OCI-LY1 (cell line): ENCODE measurements at regions not wholly inside any gene's neighbourhood (a gene's known extent, or its start where the extent isn't known, plus 50 kb on each side); places are given as distances from the start of the nearest gene placed in this dataset.

Source experiments
- EZH2 ChIP-seq: fragments of 200-600 bp; sonication (generic), shearing (Covaris generic); IDR thresholded peaks from 2 replicates; pipeline ENCODE4 v1.8.0; 2017; ENCODE audit warnings: borderline replicate concordance, mixed run types, mild to moderate bottlenecking, antibody characterized with exemption, low read length, moderate library complexity, mixed read lengths
- TF ChIP-seq, protein P1 (sequence below): fragments of 200-600 bp; sonication (generic), shearing (Covaris generic); IDR thresholded peaks from 2 replicates; pipeline ENCODE4 v1.5.1; 2017; ENCODE audit warnings: mild to moderate bottlenecking, antibody characterized with exemption, low read length, moderate library complexity, mixed read lengths

- TF ChIP-seq, protein P1, sequence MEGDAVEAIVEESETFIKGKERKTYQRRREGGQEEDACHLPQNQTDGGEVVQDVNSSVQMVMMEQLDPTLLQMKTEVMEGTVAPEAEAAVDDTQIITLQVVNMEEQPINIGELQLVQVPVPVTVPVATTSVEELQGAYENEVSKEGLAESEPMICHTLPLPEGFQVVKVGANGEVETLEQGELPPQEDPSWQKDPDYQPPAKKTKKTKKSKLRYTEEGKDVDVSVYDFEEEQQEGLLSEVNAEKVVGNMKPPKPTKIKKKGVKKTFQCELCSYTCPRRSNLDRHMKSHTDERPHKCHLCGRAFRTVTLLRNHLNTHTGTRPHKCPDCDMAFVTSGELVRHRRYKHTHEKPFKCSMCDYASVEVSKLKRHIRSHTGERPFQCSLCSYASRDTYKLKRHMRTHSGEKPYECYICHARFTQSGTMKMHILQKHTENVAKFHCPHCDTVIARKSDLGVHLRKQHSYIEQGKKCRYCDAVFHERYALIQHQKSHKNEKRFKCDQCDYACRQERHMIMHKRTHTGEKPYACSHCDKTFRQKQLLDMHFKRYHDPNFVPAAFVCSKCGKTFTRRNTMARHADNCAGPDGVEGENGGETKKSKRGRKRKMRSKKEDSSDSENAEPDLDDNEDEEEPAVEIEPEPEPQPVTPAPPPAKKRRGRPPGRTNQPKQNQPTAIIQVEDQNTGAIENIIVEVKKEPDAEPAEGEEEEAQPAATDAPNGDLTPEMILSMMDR = no peak
- TF ChIP-seq EZH2 = no peak
These were observed 82.6 kb upstream of the RAP2B start for GRCh38 chr3:153079386-153079785.
